OCI-LY1 (cell line): ENCODE measurements at regions not wholly inside any gene's neighbourhood (a gene's known extent, or its start where the extent isn't known, plus 50 kb on each side); places are given as distances from the start of the nearest gene placed in this dataset.

ENCODE experiments used
- CTCF ChIP-seq: fragments of 200-600 bp; sonication (generic), shearing (Covaris generic); IDR thresholded peaks from 2 replicates; pipeline ENCODE4 v1.5.1; 2017; ENCODE audit warnings: mild to moderate bottlenecking, antibody characterized with exemption, low read length, moderate library complexity, mixed read lengths
- EZH2 ChIP-seq: fragments of 200-600 bp; sonication (generic), shearing (Covaris generic); IDR thresholded peaks from 2 replicates; pipeline ENCODE4 v1.8.0; 2017; ENCODE audit warnings: borderline replicate concordance, mixed run types, mild to moderate bottlenecking, antibody characterized with exemption, low read length, moderate library complexity, mixed read lengths

- TF ChIP-seq CTCF (no peak), EZH2 (no peak)
Observed at GRCh38 chr1:147824798-147825197, 64.4 kb upstream of the GJA5 start.
